ENCODE measurements at regions not wholly inside any gene's neighbourhood (a gene's known extent, or its start where the extent isn't known, plus 50 kb on each side); places are given as distances from the start of the nearest gene placed in this dataset.

GRCh38 chr16:87171723-87172122 is 145.5 kb downstream of the C16orf95 start:
- Mint-ChIP-seq H3K36me3 (no peaks in the 10 kb centered on the region), H3K27ac (no peak overlapping the region), H3K9me3 (peaks cover 0 to 10% (median 0%) of the 10 kb centered on the region in 8 donors), H3K27me3 (peaks cover 0 to 2% of the 10 kb centered on the region in 2 donors), H3K4me3 (no peak overlapping the region), H3K4me1 (no peaks in the 10 kb centered on the region)
- H3K9me3 ChIP-seq (ENCODE audit: control insufficient read depth in 1 of 2, low read length in 2 of 2), result no peaks in the 10 kb centered on the region
- H3K4me1 ChIP-seq (ENCODE audit: insufficient read depth, low read length), result no peaks in the 10 kb centered on the region
- ChIA-PET POLR2A (ENCODE audit: partially characterized antibody) (no interaction called here), CTCF (ENCODE audit: partially characterized antibody) (no interaction called here)
- intact Hi-C loops (cut with micrococcal nuclease), result no loop called here
- H3K36me3 ChIP-seq (ENCODE audit: insufficient read depth, low read length), result no peaks in the 10 kb centered on the region
- no peak overlapping the region for H3K27ac ChIP-seq (ENCODE audit: low read depth, low read length)
- no peaks in the 10 kb centered on the region for H3K27me3 ChIP-seq (ENCODE audit: insufficient read depth, low read length)
- no peak for DNase-seq
- no peak overlapping the region for H3K4me3 ChIP-seq (ENCODE audit: low read length in 2 of 2)

- H3K4me3 ChIP-seq (ENCODE audit: low read length in 2 of 2), result no peak overlapping the region
- Mint-ChIP-seq H3K4me3 (no peak overlapping the region), H3K9me3 (peaks cover 0 to 8% (median 0%) of the 10 kb centered on the region in 8 donors), H3K27me3 (peaks cover 2 to 5% of the 10 kb centered on the region in 2 donors), H3K27ac (no peak overlapping the region), H3K4me1 (no peaks in the 10 kb centered on the region), H3K36me3 (no peaks in the 10 kb centered on the region)
- H3K9me3 ChIP-seq (ENCODE audit: control insufficient read depth in 1 of 2, low read length in 2 of 2), result no peaks in the 10 kb centered on the region
- no peak overlapping the region for H3K27ac ChIP-seq (ENCODE audit: low read depth, low read length)
- ChIA-PET POLR2A (ENCODE audit: partially characterized antibody) (no interaction called here), CTCF (ENCODE audit: partially characterized antibody) (no interaction called here)
- H3K4me1 ChIP-seq (ENCODE audit: insufficient read depth, low read length), result no peaks in the 10 kb centered on the region
- H3K36me3 ChIP-seq (ENCODE audit: insufficient read depth, low read length), result no peaks in the 10 kb centered on the region
- intact Hi-C loops (cut with micrococcal nuclease), result no loop called here
- no peaks in the 10 kb centered on the region for H3K27me3 ChIP-seq (ENCODE audit: insufficient read depth, low read length)
- no peak for DNase-seq
These were observed 144.6 kb downstream of the C16orf95 start for GRCh38 chr16:87172632-87173031.

DNA sequence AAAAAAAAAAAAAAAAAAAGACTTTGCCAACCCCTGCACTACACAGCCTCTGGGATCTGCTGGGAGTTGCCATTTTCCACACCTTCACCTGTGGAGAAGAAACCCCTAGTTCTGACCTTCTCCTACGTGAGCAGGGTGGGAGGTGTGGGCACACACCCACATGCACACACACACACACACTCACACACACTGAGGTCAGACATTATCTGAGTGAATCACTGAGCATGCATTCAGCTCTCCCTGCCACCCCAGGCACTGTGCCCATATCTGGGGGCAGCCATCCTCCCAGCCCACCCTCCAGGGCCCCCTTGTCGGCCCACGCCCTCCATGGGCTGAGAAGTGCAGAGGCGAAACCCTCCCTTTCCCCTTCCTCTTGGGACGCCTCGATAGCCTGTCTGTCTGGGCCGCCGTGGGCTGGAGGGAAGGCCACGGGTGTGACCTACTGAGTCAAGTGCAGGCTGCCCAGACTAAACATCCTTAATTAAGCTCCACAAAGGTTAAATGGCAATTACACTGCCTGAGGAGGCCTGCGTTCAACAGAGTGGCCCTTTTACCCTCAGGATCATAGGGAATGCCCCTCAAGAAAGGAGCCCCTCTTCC is 143.8 kb downstream of the C16orf95 start:
- H3K27ac ChIP-seq (ENCODE audit: low read depth, low read length), result no peak overlapping the region
- Mint-ChIP-seq H3K27me3 (peaks cover 5 to 9% of the 10 kb centered on the region in 2 donors), H3K4me1 (no peaks in the 10 kb centered on the region), H3K27ac (no peak overlapping the region), H3K4me3 (no peak overlapping the region), H3K9me3 (peaks cover 0 to 6% (median 0%) of the 10 kb centered on the region in 8 donors), H3K36me3 (no peaks in the 10 kb centered on the region)
- no peaks in the 10 kb centered on the region for H3K27me3 ChIP-seq (ENCODE audit: insufficient read depth, low read length)
- ChIA-PET POLR2A (ENCODE audit: partially characterized antibody) (no interaction called here), CTCF (ENCODE audit: partially characterized antibody) (no interaction called here)
- H3K9me3 ChIP-seq (ENCODE audit: control insufficient read depth in 1 of 2, low read length in 2 of 2), result no peaks in the 10 kb centered on the region
- no peaks in the 10 kb centered on the region for H3K4me1 ChIP-seq (ENCODE audit: insufficient read depth, low read length)
- intact Hi-C loops (cut with micrococcal nuclease), result no loop called here
- no peak overlapping the region for H3K4me3 ChIP-seq (ENCODE audit: low read length in 2 of 2)
- DNase-seq, result no peak
- no peaks in the 10 kb centered on the region for H3K36me3 ChIP-seq (ENCODE audit: insufficient read depth, low read length)

DNA sequence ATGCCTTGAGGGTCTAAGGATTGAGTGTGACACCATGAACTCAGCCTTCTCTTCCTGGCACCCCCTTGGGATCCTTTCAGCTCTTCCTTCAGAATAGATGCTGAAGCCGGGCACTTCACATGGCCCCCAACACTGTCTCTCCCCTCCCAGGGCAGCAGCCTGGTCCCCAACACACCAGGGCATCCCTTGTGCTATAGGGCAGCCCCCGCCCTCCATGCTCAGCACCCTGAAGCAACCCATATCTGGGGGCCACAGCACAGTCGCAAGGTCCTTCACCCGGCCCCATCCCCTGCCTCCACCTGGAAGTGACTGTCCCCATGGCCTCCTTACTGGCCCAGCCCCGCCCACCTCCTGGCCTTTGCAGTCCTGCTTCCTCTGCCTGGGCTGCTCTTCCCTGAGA is 143.1 kb downstream of the C16orf95 start:
- Mint-ChIP-seq H3K4me3 (peak overlapping the region in 1 of 8 donors; percentile 23), H3K36me3 (no peaks in the 10 kb centered on the region), H3K27me3 (peaks cover 5 to 9% of the 10 kb centered on the region in 2 donors), H3K9me3 (peaks cover 0 to 6% (median 0%) of the 10 kb centered on the region in 8 donors), H3K4me1 (no peaks in the 10 kb centered on the region), H3K27ac (peak overlapping the region in 1 of 7 donors; percentile 81)
- Histone ChIP-seq H3K36me3 (ENCODE audit: insufficient read depth, low read length) (no peaks in the 10 kb centered on the region), H3K4me1 (ENCODE audit: insufficient read depth, low read length) (no peaks in the 10 kb centered on the region), H3K4me3 (ENCODE audit: low read length in 2 of 2) (no peak overlapping the region), H3K27ac (ENCODE audit: low read depth, low read length) (no peak overlapping the region), H3K9me3 (ENCODE audit: control insufficient read depth in 1 of 2, low read length in 2 of 2) (no peaks in the 10 kb centered on the region), H3K27me3 (ENCODE audit: insufficient read depth, low read length) (no peaks in the 10 kb centered on the region)
- ChIA-PET CTCF (ENCODE audit: partially characterized antibody) (no interaction called here), POLR2A (ENCODE audit: partially characterized antibody) (no interaction called here)
- no peak for DNase-seq
- intact Hi-C loops (cut with micrococcal nuclease), result no loop called here

- H3K9me3 Mint-ChIP-seq, result peaks cover 0 to 2% (median 0%) of the 10 kb centered on the region in 8 donors
- no peak overlapping the region for H3K4me3 Mint-ChIP-seq
- no peak overlapping the region for H3K4me3 ChIP-seq (ENCODE audit: low read length in 2 of 2)
- H3K9me3 ChIP-seq (ENCODE audit: control insufficient read depth in 1 of 2, low read length in 2 of 2), result no peaks in the 10 kb centered on the region
- no peaks in the 10 kb centered on the region for H3K27me3 ChIP-seq (ENCODE audit: insufficient read depth, low read length)
- peaks cover 0 to 1% (median 0%) of the 10 kb centered on the region in 4 donors for H3K4me1 Mint-ChIP-seq
- no peak for DNase-seq
- H3K36me3 ChIP-seq (ENCODE audit: insufficient read depth, low read length), result no peaks in the 10 kb centered on the region
- intact Hi-C loops (cut with micrococcal nuclease), result no loop called here
- POLR2A ChIA-PET (ENCODE audit: partially characterized antibody), result no interaction called here
- CTCF ChIA-PET (ENCODE audit: partially characterized antibody), result no interaction called here
- H3K36me3 Mint-ChIP-seq, result no peaks in the 10 kb centered on the region
- no peak overlapping the region for H3K27ac Mint-ChIP-seq
- peaks cover 10 to 12% of the 10 kb centered on the region in 2 donors for H3K27me3 Mint-ChIP-seq
- no peak overlapping the region for H3K27ac ChIP-seq (ENCODE audit: low read depth, low read length)
- H3K4me1 ChIP-seq (ENCODE audit: insufficient read depth, low read length), result no peaks in the 10 kb centered on the region
These were observed 140.5 kb downstream of the C16orf95 start for GRCh38 chr16:87176735-87177134.

DNA sequence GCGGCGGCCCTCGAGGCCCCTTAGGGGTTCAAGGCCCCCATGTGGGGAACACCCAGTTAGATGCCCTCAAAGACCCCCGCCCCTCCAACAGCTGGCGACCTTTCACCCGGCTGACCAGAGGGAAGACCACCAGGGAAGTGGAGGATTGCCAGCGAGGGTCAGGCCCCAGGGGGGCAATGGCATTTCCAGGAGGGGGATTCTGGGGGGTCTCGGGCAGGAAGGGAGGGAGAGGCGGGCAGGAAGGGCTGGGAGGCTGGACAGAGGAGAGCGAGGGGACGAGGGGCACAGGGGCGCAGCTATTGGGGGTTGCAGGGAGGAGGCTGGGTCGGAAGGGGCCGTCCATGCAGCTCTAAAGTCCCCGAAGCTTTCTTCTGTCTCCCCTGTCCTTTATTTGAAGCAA is 139.5 kb downstream of the C16orf95 start:
- Mint-ChIP-seq H3K4me1 (peaks cover 0 to 1% (median 0%) of the 10 kb centered on the region in 4 donors), H3K27me3 (peaks cover 10 to 12% of the 10 kb centered on the region in 2 donors), H3K27ac (no peak overlapping the region), H3K9me3 (peaks cover 0 to 2% (median 0%) of the 10 kb centered on the region in 8 donors), H3K36me3 (no peaks in the 10 kb centered on the region), H3K4me3 (peak overlapping the region in 1 of 8 donors; percentile 75)
- Histone ChIP-seq H3K27ac (ENCODE audit: low read depth, low read length) (no peak overlapping the region), H3K4me1 (ENCODE audit: insufficient read depth, low read length) (no peaks in the 10 kb centered on the region), H3K27me3 (ENCODE audit: insufficient read depth, low read length) (no peaks in the 10 kb centered on the region), H3K9me3 (ENCODE audit: control insufficient read depth in 1 of 2, low read length in 2 of 2) (no peaks in the 10 kb centered on the region), H3K36me3 (ENCODE audit: insufficient read depth, low read length) (no peaks in the 10 kb centered on the region), H3K4me3 (ENCODE audit: low read length in 2 of 2) (no peak overlapping the region)
- no peak for DNase-seq
- intact Hi-C loops (cut with micrococcal nuclease), result no loop called here
- CTCF ChIA-PET (ENCODE audit: partially characterized antibody), result no interaction called here
- POLR2A ChIA-PET (ENCODE audit: partially characterized antibody), result no interaction called here

DNA sequence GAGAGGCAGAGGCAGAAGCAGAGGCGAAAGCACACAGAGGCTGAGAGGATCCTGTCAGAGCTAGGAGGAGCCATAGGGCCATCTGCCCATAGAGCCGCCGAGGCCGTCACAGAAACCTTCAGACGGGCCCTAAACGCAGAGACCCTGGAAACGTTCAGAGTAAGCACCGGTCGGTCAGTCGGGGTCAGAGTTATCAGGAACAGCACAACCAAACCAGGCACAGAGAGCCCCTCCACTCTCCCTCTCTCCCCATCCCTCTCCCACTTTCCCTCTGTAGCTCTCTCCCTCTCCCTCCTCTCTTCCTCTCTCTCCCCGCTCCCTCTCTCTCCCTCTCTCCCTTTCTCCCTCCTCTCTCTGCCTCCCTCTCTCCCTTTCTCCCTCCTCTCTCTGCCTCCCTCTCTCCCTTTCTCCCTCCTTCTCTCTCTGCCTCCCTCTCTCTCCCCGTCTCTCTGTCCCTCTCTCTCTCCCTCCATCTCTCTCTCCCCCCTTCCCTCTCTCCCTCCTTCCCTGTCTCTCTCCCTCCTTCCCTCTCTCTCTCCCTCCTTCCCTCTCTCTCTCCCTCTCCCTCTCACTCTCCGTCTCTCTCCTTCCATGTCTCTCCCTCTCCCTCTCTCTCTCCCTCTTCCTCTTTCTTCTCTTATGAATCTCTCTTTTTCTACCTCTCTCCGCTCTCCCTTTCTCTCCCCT is 138.9 kb downstream of the C16orf95 start:
- Mint-ChIP-seq H3K27me3 (peaks cover 10 to 12% of the 10 kb centered on the region in 2 donors), H3K4me1 (peaks cover 0 to 1% (median 0%) of the 10 kb centered on the region in 4 donors), H3K36me3 (no peaks in the 10 kb centered on the region), H3K9me3 (no peaks in the 10 kb centered on the region), H3K4me3 (peak overlapping the region in 1 of 8 donors; percentile 75), H3K27ac (no peak overlapping the region)
- Histone ChIP-seq H3K27me3 (ENCODE audit: insufficient read depth, low read length) (no peaks in the 10 kb centered on the region), H3K4me3 (ENCODE audit: low read length in 2 of 2) (no peak overlapping the region), H3K9me3 (ENCODE audit: control insufficient read depth in 1 of 2, low read length in 2 of 2) (no peaks in the 10 kb centered on the region), H3K4me1 (ENCODE audit: insufficient read depth, low read length) (no peaks in the 10 kb centered on the region), H3K27ac (ENCODE audit: low read depth, low read length) (no peak overlapping the region), H3K36me3 (ENCODE audit: insufficient read depth, low read length) (no peaks in the 10 kb centered on the region)
- ChIA-PET POLR2A (ENCODE audit: partially characterized antibody) (no interaction called here), CTCF (ENCODE audit: partially characterized antibody) (no interaction called here)
- no peak for DNase-seq
- intact Hi-C loops (cut with micrococcal nuclease), result no loop called here

All from CD4-positive, alpha-beta memory T cell (primary cell).